ENCODE measurements at regions not wholly inside any gene's neighbourhood (a gene's known extent, or its start where the extent isn't known, plus 50 kb on each side); places are given as distances from the start of the nearest gene placed in this dataset.

- TF ChIP-seq POLR2AphosphoS5 (IDR thresholded peaks at IDR 0.05; ENCODE audit: low read depth, low read length) (no peak), CTCF (IDR thresholded peaks at IDR 0.05 in 2 of 3, conservative IDR thresholded peaks at IDR 0.05 in 1 of 3; ENCODE audit: borderline replicate concordance in 1 of 3, insufficient read depth in 1 of 3, low read depth in 2 of 3, low read length in 2 of 3) (no peak), POLR2A (IDR thresholded peaks at IDR 0.05; ENCODE audit: borderline replicate concordance, extremely low read depth, insufficient read depth, insufficient read length) (no peak), TCF7L2 (IDR thresholded peaks at IDR 0.05; ENCODE audit: borderline replicate concordance, extremely low read depth, insufficient read depth, insufficient read length) (no peak), YY1 (IDR thresholded peaks at IDR 0.05; ENCODE audit: extremely low read depth, insufficient replicate concordance, low read depth, low read length) (no peak)
Measured at GRCh38 chr5:120852222-120852860, 388.2 kb downstream of the PRR16 start.

Data from HCT116 (cell line).